ENCODE measurements at regions not wholly inside any gene's neighbourhood (a gene's known extent, or its start where the extent isn't known, plus 50 kb on each side); places are given as distances from the start of the nearest gene placed in this dataset.
A peak's percentile ranks its signal among the peaks of the same experiment; 100 is the strongest.
"Not testable (repeated sequence)": the region's sequence is repeated elsewhere in the genome, so short reads cannot be mapped to it uniquely, and the experiment has no call there.

DNA sequence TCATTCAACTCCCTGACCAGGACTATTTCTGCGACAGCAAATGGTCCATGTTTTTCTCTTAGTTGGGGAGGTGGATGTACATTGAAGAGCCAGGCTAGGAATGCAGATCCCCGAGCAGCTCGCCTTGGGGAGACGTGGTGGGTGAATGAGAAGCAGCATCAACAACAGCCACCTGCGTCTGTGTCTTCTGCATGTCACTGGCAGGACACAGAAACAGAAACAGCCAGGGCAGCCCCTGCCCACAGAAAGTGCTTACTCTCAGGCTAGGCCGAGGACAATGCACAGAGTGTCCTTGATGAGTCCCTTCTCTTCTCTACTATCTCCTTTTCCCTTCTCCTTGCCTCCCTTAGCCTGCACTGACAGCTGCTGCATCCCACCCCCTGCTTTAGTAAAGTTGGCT is 541.9 kb upstream of the CADM1 start:
- TF ChIP-seq, protein P1, sequence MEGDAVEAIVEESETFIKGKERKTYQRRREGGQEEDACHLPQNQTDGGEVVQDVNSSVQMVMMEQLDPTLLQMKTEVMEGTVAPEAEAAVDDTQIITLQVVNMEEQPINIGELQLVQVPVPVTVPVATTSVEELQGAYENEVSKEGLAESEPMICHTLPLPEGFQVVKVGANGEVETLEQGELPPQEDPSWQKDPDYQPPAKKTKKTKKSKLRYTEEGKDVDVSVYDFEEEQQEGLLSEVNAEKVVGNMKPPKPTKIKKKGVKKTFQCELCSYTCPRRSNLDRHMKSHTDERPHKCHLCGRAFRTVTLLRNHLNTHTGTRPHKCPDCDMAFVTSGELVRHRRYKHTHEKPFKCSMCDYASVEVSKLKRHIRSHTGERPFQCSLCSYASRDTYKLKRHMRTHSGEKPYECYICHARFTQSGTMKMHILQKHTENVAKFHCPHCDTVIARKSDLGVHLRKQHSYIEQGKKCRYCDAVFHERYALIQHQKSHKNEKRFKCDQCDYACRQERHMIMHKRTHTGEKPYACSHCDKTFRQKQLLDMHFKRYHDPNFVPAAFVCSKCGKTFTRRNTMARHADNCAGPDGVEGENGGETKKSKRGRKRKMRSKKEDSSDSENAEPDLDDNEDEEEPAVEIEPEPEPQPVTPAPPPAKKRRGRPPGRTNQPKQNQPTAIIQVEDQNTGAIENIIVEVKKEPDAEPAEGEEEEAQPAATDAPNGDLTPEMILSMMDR (IDR thresholded peaks at IDR 0.05; ENCODE audit: partially characterized antibody, unreplicated experiment), result no peak
- Mint-ChIP-seq H3K27me3 (ENCODE audit: unreplicated experiment) (peaks cover 4% of the 10 kb centered on the region), H3K4me3 (ENCODE audit: unreplicated experiment) (no peak overlapping the region), H3K36me3 (ENCODE audit: unreplicated experiment) (no peaks in the 10 kb centered on the region), H3K9me3 (ENCODE audit: unreplicated experiment) (peaks cover 4% of the 10 kb centered on the region), H3K4me1 (ENCODE audit: low read depth, unreplicated experiment) (peaks cover 49% of the 10 kb centered on the region), H3K27ac (ENCODE audit: unreplicated experiment) (no peak overlapping the region)
- no peak for DNase-seq

DNA sequence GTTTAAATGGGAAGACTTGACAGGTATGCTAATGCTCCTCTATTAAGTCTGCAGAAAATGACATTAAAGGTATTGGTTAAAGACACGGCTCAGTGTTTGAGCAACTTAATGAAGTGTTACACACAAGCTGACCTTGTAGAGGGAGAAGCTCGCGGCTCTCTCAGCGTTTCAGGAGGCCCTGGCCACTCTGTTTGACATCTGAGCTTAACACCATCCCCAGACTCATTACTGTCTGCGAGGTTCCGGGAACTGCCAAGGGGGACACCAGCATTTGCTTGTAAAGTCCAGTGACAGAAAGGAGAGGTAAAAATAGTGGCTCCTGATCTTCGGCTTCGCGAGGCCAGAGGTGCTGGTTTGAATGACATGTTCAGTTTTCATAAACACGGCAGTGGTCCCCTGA is 540.7 kb upstream of the CADM1 start:
- Mint-ChIP-seq H3K36me3 (ENCODE audit: unreplicated experiment) (no peaks in the 10 kb centered on the region), H3K4me1 (ENCODE audit: low read depth, unreplicated experiment) (peaks cover 45% of the 10 kb centered on the region), H3K27ac (ENCODE audit: unreplicated experiment) (no peak overlapping the region), H3K9me3 (ENCODE audit: unreplicated experiment) (peaks cover 4% of the 10 kb centered on the region), H3K4me3 (ENCODE audit: unreplicated experiment) (no peak overlapping the region), H3K27me3 (ENCODE audit: unreplicated experiment) (peaks cover 4% of the 10 kb centered on the region)
- DNase-seq, result no peak
- TF ChIP-seq, protein P1 (IDR thresholded peaks at IDR 0.05; ENCODE audit: partially characterized antibody, unreplicated experiment), result no peak

DNA sequence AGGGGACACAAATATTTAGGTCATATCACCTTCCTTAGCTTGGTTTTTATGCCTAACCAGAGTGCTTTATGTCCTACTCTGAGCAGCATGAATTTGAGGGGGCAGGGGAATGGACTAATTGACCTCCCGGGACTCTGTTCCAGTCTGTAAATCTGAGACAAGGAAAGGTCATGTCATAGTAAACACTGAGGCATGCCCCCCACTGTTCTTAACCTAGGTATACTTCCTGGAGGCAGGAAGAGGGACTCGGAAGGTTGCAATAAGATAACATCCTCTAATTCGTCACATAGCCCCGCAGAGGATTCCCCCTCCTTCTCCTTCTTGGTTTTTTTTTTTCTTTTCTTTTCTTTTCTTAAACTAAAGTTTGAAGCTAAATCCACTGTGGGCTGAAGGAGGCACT is 540.3 kb upstream of the CADM1 start:
- no peak for DNase-seq
- no peaks in the 10 kb centered on the region for H3K36me3 Mint-ChIP-seq (ENCODE audit: unreplicated experiment)

DNA sequence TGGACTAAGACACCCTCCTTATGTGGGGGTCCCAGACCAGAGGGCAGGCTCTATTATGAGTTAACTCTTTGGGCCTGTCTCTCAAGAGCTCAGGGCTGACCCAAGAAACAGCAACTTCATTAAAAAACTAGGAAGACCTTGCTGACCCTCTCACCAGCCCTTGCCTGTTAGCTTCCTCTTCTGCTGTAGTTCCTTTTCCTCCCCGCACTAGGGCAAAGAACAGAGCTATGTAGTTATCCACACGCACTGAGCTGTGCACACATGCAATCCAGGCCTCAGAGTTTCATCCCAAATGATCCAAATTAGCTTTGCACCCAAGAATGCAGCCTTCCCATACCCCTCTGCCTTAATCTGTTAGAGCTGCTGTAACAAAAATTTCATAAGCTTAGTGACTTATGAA is 539.6 kb upstream of the CADM1 start:
- TF ChIP-seq, protein P1 (IDR thresholded peaks at IDR 0.05; ENCODE audit: partially characterized antibody, unreplicated experiment), result no peak
- H3K9me3 Mint-ChIP-seq (ENCODE audit: unreplicated experiment), result peaks cover 4% of the 10 kb centered on the region
- H3K27ac Mint-ChIP-seq (ENCODE audit: unreplicated experiment), result no peak overlapping the region
- H3K27me3 Mint-ChIP-seq (ENCODE audit: unreplicated experiment), result peaks cover 4% of the 10 kb centered on the region
- peaks cover 48% of the 10 kb centered on the region for H3K4me1 Mint-ChIP-seq (ENCODE audit: low read depth, unreplicated experiment)
- DNase-seq, result no peak
- H3K36me3 Mint-ChIP-seq (ENCODE audit: unreplicated experiment), result no peaks in the 10 kb centered on the region
- H3K4me3 Mint-ChIP-seq (ENCODE audit: unreplicated experiment), result peak overlapping the region; percentile 4

More for the DNA sequence above, 540.3 kb upstream of the CADM1 start:
- H3K4me3 Mint-ChIP-seq (ENCODE audit: unreplicated experiment), result no peak overlapping the region
- H3K27ac Mint-ChIP-seq (ENCODE audit: unreplicated experiment), result no peak overlapping the region
- peaks cover 4% of the 10 kb centered on the region for H3K27me3 Mint-ChIP-seq (ENCODE audit: unreplicated experiment)
- TF ChIP-seq, protein P1 (IDR thresholded peaks at IDR 0.05; ENCODE audit: partially characterized antibody, unreplicated experiment), result no peak
- peaks cover 4% of the 10 kb centered on the region for H3K9me3 Mint-ChIP-seq (ENCODE audit: unreplicated experiment)
- peaks cover 46% of the 10 kb centered on the region for H3K4me1 Mint-ChIP-seq (ENCODE audit: low read depth, unreplicated experiment)

DNA sequence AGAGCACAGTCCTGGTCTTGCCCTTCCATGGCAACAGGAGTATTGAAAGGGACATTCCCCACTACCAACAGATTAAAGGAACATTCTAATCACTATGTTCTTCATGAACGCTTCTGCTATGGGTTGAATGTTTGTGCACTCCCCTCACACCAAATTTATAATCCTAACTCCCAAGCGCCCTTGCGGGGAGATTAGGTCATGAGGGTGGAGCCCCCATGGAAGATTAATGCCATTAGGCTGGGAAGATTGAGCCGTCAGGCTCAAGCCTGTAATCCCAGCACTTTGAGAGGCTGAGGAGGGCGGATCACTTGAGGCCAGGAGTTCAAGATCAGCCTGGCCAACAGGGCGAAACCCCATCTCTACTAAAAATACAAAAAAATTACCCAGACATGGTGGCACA is 538.8 kb upstream of the CADM1 start:
- not testable (repeated sequence) for H3K9me3 Mint-ChIP-seq (ENCODE audit: unreplicated experiment); H3K27me3 Mint-ChIP-seq (ENCODE audit: unreplicated experiment); DNase-seq; H3K36me3 Mint-ChIP-seq (ENCODE audit: unreplicated experiment); H3K4me3 Mint-ChIP-seq (ENCODE audit: unreplicated experiment)
- peaks cover 48% of the 10 kb centered on the region for H3K4me1 Mint-ChIP-seq (ENCODE audit: low read depth, unreplicated experiment)
- H3K27ac Mint-ChIP-seq (ENCODE audit: unreplicated experiment), result peak overlapping the region; percentile 57

DNA sequence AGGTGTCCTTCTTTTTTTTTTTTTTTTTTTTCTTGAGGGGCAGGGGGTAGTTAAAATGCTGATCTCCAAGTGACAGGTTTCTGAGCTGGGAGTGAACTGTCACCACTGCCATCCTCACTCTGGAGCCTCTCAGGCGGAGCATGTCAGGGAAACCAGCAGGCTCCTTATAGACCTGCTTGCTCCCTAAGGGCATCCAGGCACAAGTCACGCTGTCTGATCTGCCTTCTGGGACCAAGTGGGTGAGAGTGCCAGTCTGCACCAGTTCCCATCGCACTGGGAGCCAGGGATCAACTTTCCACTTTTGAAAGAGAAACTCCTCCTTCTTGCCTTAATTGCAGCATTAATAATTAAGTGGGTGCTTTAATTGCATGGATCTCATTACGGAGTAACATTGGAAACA is 537.9 kb upstream of the CADM1 start:
- Mint-ChIP-seq H3K4me1 (ENCODE audit: low read depth, unreplicated experiment) (peaks cover 56% of the 10 kb centered on the region), H3K36me3 (ENCODE audit: unreplicated experiment) (no peaks in the 10 kb centered on the region), H3K9me3 (ENCODE audit: unreplicated experiment) (peaks cover 4% of the 10 kb centered on the region), H3K27ac (ENCODE audit: unreplicated experiment) (peak overlapping the region; percentile 70), H3K4me3 (ENCODE audit: unreplicated experiment) (peak overlapping the region; percentile 12), H3K27me3 (ENCODE audit: unreplicated experiment) (peaks cover 2% of the 10 kb centered on the region)
- TF ChIP-seq, protein P1 (IDR thresholded peaks at IDR 0.05; ENCODE audit: partially characterized antibody, unreplicated experiment), result no peak
- peak; percentile 50 for DNase-seq
